Ovary (tissue), 3 donors: ENCODE measurements at regions not wholly inside any gene's neighbourhood (a gene's known extent, or its start where the extent isn't known, plus 50 kb on each side); places are given as distances from the start of the nearest gene placed in this dataset.

Experiments used
- EP300 ChIP-seq: sonication (generic); formaldehyde crosslinking; IDR thresholded peaks from one replicate; pipeline ENCODE4 v1.6.1; 2017; ENCODE audit warnings: antibody characterized with exemption
- POLR2A ChIP-seq: fragments of 450-650 bp; IDR thresholded peaks from one replicate; pipeline ENCODE4 v1.6.1; 2017; ENCODE audit warnings: antibody characterized with exemption, mild to moderate bottlenecking, moderate library complexity
- TF ChIP-seq, protein P1 (sequence below), 3 donors: fragments of 450-650 bp in 2 of 3; fragments of 200-600 bp in 1 of 3; IDR thresholded peaks; one replicate each; pipeline versions ENCODE4 v1.5.1 to v1.8.0; 2016 to 2022; ENCODE audit warnings: antibody characterized with exemption in 3 of 3, mild to moderate bottlenecking in 1 of 3
- donor health status: DM: no; HTN: no; CAD: no.

DNA sequence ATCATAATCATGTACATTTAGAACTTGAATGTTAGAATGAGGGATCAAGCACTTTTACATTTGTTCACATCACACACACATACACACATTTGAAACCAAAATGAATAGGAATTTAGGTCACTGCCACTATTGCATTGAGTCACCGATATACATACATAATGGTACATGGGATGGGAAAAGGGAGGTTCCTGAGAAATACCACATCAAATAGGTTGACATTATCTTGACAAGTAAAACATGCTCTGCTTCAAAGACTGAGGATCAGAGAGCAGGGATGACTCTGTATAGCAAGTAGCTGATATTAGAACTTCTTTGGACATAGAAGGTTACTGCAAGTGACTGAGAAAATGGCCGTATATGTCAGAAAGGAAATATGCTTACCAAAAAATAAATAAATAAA is 847.2 kb downstream of the PLOD2 start:
- TF ChIP-seq, protein P1, sequence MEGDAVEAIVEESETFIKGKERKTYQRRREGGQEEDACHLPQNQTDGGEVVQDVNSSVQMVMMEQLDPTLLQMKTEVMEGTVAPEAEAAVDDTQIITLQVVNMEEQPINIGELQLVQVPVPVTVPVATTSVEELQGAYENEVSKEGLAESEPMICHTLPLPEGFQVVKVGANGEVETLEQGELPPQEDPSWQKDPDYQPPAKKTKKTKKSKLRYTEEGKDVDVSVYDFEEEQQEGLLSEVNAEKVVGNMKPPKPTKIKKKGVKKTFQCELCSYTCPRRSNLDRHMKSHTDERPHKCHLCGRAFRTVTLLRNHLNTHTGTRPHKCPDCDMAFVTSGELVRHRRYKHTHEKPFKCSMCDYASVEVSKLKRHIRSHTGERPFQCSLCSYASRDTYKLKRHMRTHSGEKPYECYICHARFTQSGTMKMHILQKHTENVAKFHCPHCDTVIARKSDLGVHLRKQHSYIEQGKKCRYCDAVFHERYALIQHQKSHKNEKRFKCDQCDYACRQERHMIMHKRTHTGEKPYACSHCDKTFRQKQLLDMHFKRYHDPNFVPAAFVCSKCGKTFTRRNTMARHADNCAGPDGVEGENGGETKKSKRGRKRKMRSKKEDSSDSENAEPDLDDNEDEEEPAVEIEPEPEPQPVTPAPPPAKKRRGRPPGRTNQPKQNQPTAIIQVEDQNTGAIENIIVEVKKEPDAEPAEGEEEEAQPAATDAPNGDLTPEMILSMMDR (IDR thresholded peaks at IDR 0.05) = no peak
- no peak for TF ChIP-seq POLR2A
- no peak for TF ChIP-seq EP300
